GM12865 (cell line): ENCODE measurements at regions not wholly inside any gene's neighbourhood (a gene's known extent, or its start where the extent isn't known, plus 50 kb on each side); places are given as distances from the start of the nearest gene placed in this dataset.

Source experiments
- DNase-seq: peaks from one replicate; pipeline ENCODE4 v3.0.0; 2010; ENCODE audit warnings: low read depth
- H3K4me3 ChIP-seq: 2 replicates; pipeline ENCODE4 v1.5.1; 2011; ENCODE audit warnings: mild to moderate bottlenecking, low read depth, low read length, control low read depth
- CTCF ChIP-seq: IDR thresholded peaks from 2 replicates; pipeline ENCODE4 v1.5.1; 2011; ENCODE audit warnings: low read length, control low read depth, low read depth, inconsistent platforms; ENCODE audit not compliant: insufficient read depth; ENCODE audit errors: missing control alignments

DNA sequence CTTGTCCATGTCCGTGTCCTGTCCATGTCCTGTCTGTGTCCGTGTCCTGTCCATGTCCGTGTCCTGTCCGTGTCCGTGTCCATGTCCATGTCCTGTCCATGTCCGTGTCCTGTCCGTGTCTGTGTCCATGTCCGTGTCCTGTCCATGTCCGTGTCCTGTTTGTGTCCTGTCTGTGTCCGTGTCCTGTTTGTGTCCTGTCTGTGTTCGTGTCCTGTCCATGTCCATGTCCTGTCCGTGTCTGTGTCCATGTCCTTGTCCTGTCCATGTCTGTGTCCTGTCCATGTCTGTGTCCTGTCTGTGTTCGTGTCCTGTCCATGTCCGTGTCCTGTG, 55.0 kb upstream of the BHLHE23 start:
- no peak overlapping the region for H3K4me3 ChIP-seq
- TF ChIP-seq CTCF: no peak
- DNase-seq: no peak

DNA sequence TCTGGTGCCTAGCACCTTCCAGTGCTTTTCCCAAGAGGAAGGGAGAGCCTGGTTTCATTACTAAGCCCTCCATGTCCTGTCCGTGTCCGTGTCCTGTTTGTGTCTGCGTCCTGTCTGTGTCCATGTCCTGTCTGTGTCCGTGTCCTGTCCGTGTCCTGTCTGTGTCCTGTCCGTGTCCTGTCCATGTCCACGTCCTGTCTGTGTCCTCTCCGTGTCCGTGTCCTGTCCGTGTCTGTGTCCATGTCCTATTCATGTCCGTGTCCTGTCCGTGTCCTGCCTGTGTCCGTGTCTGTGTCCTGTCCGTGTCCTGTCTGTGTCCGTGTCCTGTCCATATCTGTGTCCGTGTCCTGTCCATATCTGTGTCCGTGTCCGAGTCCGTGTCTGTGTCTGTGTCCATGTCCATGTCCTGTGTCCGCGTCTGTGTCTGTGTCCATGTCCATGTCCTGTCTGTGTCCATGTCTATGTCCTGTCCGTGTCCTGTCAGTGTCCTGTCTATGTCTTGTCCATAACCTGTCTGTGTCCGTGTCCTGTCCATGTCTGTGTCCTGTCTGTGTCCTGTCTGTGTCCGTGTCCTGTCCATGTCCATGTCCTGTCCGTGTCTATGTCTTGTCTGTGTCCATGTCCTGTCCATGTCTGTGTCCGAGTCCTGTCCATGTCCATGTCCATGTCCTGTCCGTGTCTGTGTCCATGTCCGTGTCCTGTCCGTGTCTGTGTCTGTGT, 54.4 kb upstream of the BHLHE23 start:
- DNase-seq: no peak
- no peak for TF ChIP-seq CTCF
- H3K4me3 ChIP-seq: no peak overlapping the region

DNA sequence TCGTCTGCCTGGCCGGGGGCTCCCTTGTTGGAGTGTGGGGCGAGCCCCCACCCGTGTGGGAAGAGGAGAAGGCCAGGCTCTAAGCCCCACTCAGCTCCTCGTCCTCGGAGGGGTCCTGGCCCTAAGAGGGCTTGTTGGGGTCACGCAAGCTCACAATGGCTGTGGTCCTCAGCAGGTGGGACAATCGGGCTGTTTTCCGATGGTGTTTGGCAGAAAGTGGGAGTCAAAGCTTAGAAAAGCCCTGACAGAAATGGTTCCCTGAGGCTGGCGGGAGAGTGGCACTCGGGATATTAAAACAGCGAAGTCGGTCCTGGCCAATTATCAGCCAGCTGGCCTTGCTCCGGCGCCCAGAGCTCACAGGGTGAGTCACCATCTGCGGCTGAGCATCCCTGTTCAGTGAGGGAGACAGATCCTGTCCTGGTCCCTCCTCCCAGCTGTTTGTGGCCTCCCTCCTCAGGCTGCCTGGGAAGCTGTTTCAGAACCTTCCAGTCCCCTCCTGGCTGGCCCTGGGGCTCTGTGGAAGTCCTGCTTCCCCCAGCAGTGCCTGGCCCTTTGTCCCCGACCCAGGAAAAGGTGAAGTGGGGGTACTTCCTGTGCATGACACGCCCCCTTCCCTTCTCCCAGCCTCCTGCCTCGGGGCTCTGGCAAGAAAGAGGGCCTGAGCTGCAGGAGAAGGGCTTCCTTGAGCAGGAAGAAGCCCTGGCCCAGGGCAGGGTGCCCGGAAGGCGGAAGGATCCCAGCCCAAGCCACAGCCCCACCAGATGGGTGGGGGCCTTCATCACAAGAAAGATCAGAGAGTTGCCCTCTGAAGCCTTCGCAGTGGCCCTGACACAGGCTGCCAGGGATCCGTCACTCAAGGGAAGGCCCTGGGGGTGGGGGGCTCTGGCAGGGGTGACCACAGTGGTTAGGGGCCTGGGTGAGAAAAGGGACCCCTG, 53.6 kb upstream of the BHLHE23 start:
- no peak overlapping the region for H3K4me3 ChIP-seq
- no peak for TF ChIP-seq CTCF
- DNase-seq: no peak

- TF ChIP-seq CTCF: no peak
- no peak for DNase-seq
- no peak overlapping the region for H3K4me3 ChIP-seq
Measured at GRCh38 chr20:63059684-63060056, 52.9 kb upstream of the BHLHE23 start.

GRCh38 chr20:63058696-63059335, 52.1 kb upstream of the BHLHE23 start:
- no peak overlapping the region for H3K4me3 ChIP-seq
- DNase-seq: no peak
- no peak for TF ChIP-seq CTCF

- no peak for TF ChIP-seq CTCF
- no peak for DNase-seq
- no peak overlapping the region for H3K4me3 ChIP-seq
Measured at GRCh38 chr20:63057171-63058117, 50.7 kb upstream of the BHLHE23 start.
